Upper lobe of left lung (tissue), 6 donors: ENCODE measurements at regions not wholly inside any gene's neighbourhood (a gene's known extent, or its start where the extent isn't known, plus 50 kb on each side); places are given as distances from the start of the nearest gene placed in this dataset.

Experiments
- ATAC-seq, 2 donors: fragments of 200-7000 bp; cut with Tn5 transposase; one replicate each; pipeline ENCODE4 v1.9.1; 2022; ENCODE audit warnings: mild to moderate bottlenecking in 2 of 2, moderate library complexity in 2 of 2; ENCODE audit not compliant: low FRiP score in 2 of 2
- DNase-seq, 2 donors: peaks; one replicate each; pipeline ENCODE4 v3.0.0-alpha.2; 2019 to 2020
- H3K27ac ChIP-seq, 4 donors: fragments of 200-600 bp; sonication (generic); one replicate each; pipeline ENCODE4 v1.5.1; 2016 to 2019
- H3K27me3 ChIP-seq, 4 donors: fragments of 200-600 bp; sonication (generic); one replicate each; pipeline ENCODE4 v1.5.1; 2017 to 2019
- H3K36me3 ChIP-seq, 4 donors: fragments of 200-600 bp; sonication (generic); one replicate each; pipeline ENCODE4 v1.5.1; 2016 to 2019
- H3K4me1 ChIP-seq, 4 donors: fragments of 200-600 bp; sonication (generic); one replicate each; pipeline ENCODE4 v1.5.1; 2018 to 2019
- H3K4me3 ChIP-seq, 4 donors: fragments of 200-600 bp; sonication (generic); one replicate each; pipeline ENCODE4 v1.5.1; 2017 to 2019; ENCODE audit warnings: mild to moderate bottlenecking in 2 of 4, moderate library complexity in 1 of 4
- H3K9me3 ChIP-seq, 4 donors: fragments of 200-600 bp; sonication (generic); one replicate each; pipeline ENCODE4 v1.5.1; 2018 to 2019
- CTCF ChIP-seq, 6 experiments: fragments of 450-650 bp in 4 of 6; fragments of 200-600 bp in 2 of 6; sonication (generic) in 2 of 6; IDR thresholded peaks; one replicate each; pipeline ENCODE4 v1.5.1; 2016 to 2019; ENCODE audit warnings: antibody characterized with exemption in 6 of 6
- EP300 ChIP-seq, 4 donors: sonication (generic); formaldehyde crosslinking; IDR thresholded peaks; one replicate each; pipeline ENCODE4 v1.5.1; 2017; ENCODE audit warnings: antibody characterized with exemption in 4 of 4, control low read depth in 2 of 4
- POLR2A ChIP-seq, 4 donors: fragments of 450-650 bp; IDR thresholded peaks; one replicate each; pipeline ENCODE4 v1.5.1; 2016 to 2017; ENCODE audit warnings: antibody characterized with exemption in 4 of 4, mild to moderate bottlenecking in 2 of 4
- POLR2AphosphoS5 ChIP-seq, 2 donors: sonication (generic); formaldehyde crosslinking; IDR thresholded peaks; one replicate each; pipeline ENCODE4 v1.5.1; 2017; ENCODE audit warnings: antibody characterized with exemption in 2 of 2
- WGBS, 2 donors: methylation state at CpG; one replicate each; pipeline ENCODE4 v1.1.5; 2017 to 2018; 5-methylcytosine and 5-hydroxymethylcytosine counted together
- donor health status: DM: no; HTN: no; CAD: no; lungs with moderate emphysema.
- donor health status: DM: no; HTN: yes; CAD: no; lungs with severe emphysema.

DNA sequence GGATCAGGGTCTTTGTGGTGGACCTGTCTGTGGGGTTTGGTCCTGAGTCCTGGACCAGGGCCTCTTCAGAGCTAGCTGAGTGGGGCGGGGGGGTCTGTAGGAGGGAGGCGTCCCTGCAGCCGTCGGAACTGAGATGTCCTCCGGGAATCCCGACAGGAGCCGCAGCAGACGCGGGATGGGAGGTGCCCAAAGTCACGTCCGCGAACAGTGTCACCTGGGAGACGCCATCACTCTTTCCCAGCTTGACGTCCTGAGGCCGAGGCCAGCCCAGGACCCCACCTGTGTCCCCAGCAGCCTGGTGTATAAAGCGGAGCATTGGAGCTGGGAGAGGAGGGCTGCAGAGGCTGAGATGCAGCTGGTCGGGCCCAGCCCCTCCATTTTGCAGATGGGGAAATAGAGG is 1234.7 kb downstream of the BRD1 start:
- no peaks in the 10 kb centered on the region for H3K4me1 ChIP-seq
- no peak overlapping the region for H3K4me3 ChIP-seq
- no peaks in the 10 kb centered on the region for H3K9me3 ChIP-seq
- DNase-seq (no peak), ATAC-seq (no peak)
- WGBS, 2 donors = 87% methylated on average over 17 of the region's 17 CpGs
- no peaks in the 10 kb centered on the region for H3K36me3 ChIP-seq
- H3K27me3 ChIP-seq = no peaks in the 10 kb centered on the region
- no peak for TF ChIP-seq POLR2A (IDR thresholded peaks at IDR 0.05)
- TF ChIP-seq POLR2AphosphoS5 (IDR thresholded peaks at IDR 0.05) = no peak
- TF ChIP-seq CTCF (IDR thresholded peaks at IDR 0.05) = no peak
- no peak overlapping the region for H3K27ac ChIP-seq

DNA sequence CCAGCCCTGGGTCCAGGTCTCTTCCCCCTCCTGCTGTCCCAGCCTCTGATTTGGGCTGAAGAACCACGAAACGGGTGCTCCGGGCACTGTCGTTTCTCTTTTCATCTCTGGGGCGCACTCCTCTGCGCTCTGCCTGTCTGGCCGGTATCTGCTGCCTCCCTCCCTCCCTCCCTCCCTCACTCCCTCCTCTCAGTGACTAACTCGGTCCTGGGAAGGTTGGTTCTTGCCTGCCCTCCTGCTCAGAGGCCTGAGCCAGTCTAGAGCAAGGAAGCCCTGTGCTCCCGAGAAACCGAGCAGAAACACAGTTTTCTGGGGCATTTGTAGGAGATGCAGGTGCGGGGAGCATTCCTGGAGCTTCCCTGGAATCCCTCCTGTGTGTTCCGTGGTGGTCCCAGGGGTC is 1235.2 kb downstream of the BRD1 start:
- Histone ChIP-seq H3K27ac (no peak overlapping the region), H3K4me1 (no peaks in the 10 kb centered on the region), H3K4me3 (no peak overlapping the region), H3K36me3 (no peaks in the 10 kb centered on the region), H3K27me3 (no peaks in the 10 kb centered on the region), H3K9me3 (no peaks in the 10 kb centered on the region)
- 85 to 88% methylated on average over 11 to 12 of the region's 12 CpGs for WGBS, 2 donors
- no peak for TF ChIP-seq POLR2A (IDR thresholded peaks at IDR 0.05)
- DNase-seq = no peak
- ATAC-seq = no peak

DNA sequence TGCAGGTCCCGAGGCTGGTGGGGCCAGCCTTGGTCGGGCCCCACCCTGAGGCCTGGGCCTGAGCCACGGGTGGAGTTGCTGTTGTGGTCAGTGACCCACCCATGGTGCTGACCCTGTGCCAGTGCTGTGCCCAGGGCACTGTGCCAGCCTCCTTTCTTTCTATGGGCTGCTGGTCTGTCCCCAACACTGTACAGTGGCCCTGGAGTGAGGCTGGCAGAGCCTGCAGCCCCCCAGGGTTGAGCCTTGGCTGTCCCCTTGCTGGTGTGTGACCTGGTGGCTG is 1235.7 kb downstream of the BRD1 start:
- no peaks in the 10 kb centered on the region for H3K4me1 ChIP-seq
- peak in 1 of 2 donors; percentile 5 for ATAC-seq
- no peaks in the 10 kb centered on the region for H3K9me3 ChIP-seq
- no peak for TF ChIP-seq POLR2A (IDR thresholded peaks at IDR 0.05)
- H3K27ac ChIP-seq = no peak overlapping the region
- no peak for DNase-seq
- 100% methylated on average over 1 of the region's 3 CpGs; no CpG with 5 or more reads in 1 of the 2 donors for WGBS, 2 donors
- no peak overlapping the region for H3K4me3 ChIP-seq
- no peaks in the 10 kb centered on the region for H3K36me3 ChIP-seq
- H3K27me3 ChIP-seq = no peaks in the 10 kb centered on the region

- no peak overlapping the region for H3K4me3 ChIP-seq
- no peaks in the 10 kb centered on the region for H3K9me3 ChIP-seq
- TF ChIP-seq EP300 (IDR thresholded peaks at IDR 0.05) (no peak), POLR2AphosphoS5 (IDR thresholded peaks at IDR 0.05) (no peak), CTCF (IDR thresholded peaks at IDR 0.05) (no peak), POLR2A (IDR thresholded peaks at IDR 0.05) (no peak)
- H3K4me1 ChIP-seq = no peaks in the 10 kb centered on the region
- H3K27ac ChIP-seq = no peak overlapping the region
- DNase-seq (peak in 1 of 2 donors; percentile 74), ATAC-seq (no peak)
- H3K36me3 ChIP-seq = no peaks in the 10 kb centered on the region
- WGBS, 2 donors = 89 to 93% methylated on average over 18 to 20 of the region's 29 CpGs
- no peaks in the 10 kb centered on the region for H3K27me3 ChIP-seq
Observed at GRCh38 chr22:48591286-48592065, 1236.2 kb downstream of the BRD1 start.

- Histone ChIP-seq H3K4me1 (no peaks in the 10 kb centered on the region), H3K9me3 (no peaks in the 10 kb centered on the region), H3K4me3 (no peak overlapping the region), H3K36me3 (no peaks in the 10 kb centered on the region), H3K27ac (no peak overlapping the region), H3K27me3 (no peaks in the 10 kb centered on the region)
- WGBS, 2 donors = 89 to 92% methylated on average over 16 to 19 of the region's 19 CpGs
- ATAC-seq (no peak), DNase-seq (no peak)
- TF ChIP-seq CTCF (IDR thresholded peaks at IDR 0.05) = no peak
- no peak for TF ChIP-seq POLR2A (IDR thresholded peaks at IDR 0.05)
Observed at GRCh38 chr22:48589901-48590300, 1237.8 kb downstream of the BRD1 start.

DNA sequence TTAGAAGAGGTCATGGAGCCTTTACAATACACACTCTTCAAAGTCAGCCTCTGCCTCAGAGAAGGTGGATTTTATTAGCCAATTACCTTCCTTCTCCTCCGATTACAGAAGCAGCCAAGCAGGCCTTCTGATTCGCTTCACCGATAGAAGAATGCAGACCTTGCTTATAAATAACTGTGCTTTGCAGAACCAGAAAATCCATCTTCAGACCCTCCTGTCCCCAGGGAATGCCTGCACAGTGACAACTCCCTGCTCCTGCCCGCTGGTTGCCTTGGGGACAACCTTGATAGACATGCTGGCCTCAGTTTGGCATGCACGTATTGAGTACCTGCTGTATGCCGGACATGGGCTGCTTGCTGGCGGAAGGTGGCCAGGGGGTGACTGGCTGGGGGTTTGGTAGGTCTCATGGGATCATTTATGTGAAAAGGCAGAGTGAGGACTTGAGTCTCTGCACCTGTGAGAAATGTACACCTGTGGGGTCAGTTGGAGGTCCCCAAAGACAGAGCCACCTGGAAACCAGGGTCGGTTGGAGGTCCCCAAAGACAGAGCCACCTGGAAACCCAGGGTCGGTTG is 1238.7 kb downstream of the BRD1 start:
- WGBS, 2 donors = 90 to 93% methylated on average over 4 to 9 of the region's 9 CpGs

More for the DNA sequence above, 1238.7 kb downstream of the BRD1 start:
- H3K36me3 ChIP-seq = no peaks in the 10 kb centered on the region
- DNase-seq = no peak
- H3K4me1 ChIP-seq = no peaks in the 10 kb centered on the region
- no peak overlapping the region for H3K27ac ChIP-seq
- no peaks in the 10 kb centered on the region for H3K27me3 ChIP-seq
- no peak for ATAC-seq
- TF ChIP-seq POLR2AphosphoS5 (IDR thresholded peaks at IDR 0.05) = no peak
- no peak for TF ChIP-seq POLR2A (IDR thresholded peaks at IDR 0.05)
- TF ChIP-seq CTCF (IDR thresholded peaks at IDR 0.05) = no peak
- TF ChIP-seq EP300 (IDR thresholded peaks at IDR 0.05) = no peak
- H3K4me3 ChIP-seq = no peak overlapping the region
- H3K9me3 ChIP-seq = no peaks in the 10 kb centered on the region
